AG04450 (cell line): ENCODE measurements at regions not wholly inside any gene's neighbourhood (a gene's known extent, or its start where the extent isn't known, plus 50 kb on each side); places are given as distances from the start of the nearest gene placed in this dataset.

ENCODE experiments used
- CTCF ChIA-PET: fragments of 300-600, 350-600 bp; formaldehyde crosslinking; extraction: SDS; loops from one replicate; lab custom pipeline; 2022; ENCODE audit warnings: antibody characterized with exemption, inconsistent platforms; lab: Charles Lee
- POLR2A ChIA-PET: fragments of 350-600 bp; formaldehyde crosslinking; extraction: SDS; loops from one replicate; lab custom pipeline; 2021; ENCODE audit warnings: antibody characterized with exemption, inconsistent platforms; lab: Yijun Ruan, JAX
- DNase-seq: peaks from one replicate; pipeline ENCODE4 v3.0.0-alpha.2; 2011; ENCODE audit warnings: low read depth, low spot score
- H3K27ac ChIP-seq: one replicate; pipeline ENCODE4 v1.5.1; 2012; ENCODE audit warnings: low read depth, low read length, control low read depth
- H3K27me3 ChIP-seq: one replicate; pipeline ENCODE4 v1.6.0; 2012; ENCODE audit warnings: low read length; ENCODE audit not compliant: control insufficient read depth, insufficient read depth
- H3K4me3 ChIP-seq: 2 replicates; pipeline ENCODE4 v1.5.1; 2011; ENCODE audit warnings: mild to moderate bottlenecking, low read depth, low read length, control low read depth
- H3K9me3 ChIP-seq: 2 replicates; pipeline ENCODE4 v1.5.1; 2012; ENCODE audit warnings: low read length; ENCODE audit not compliant: control insufficient read depth, insufficient read depth
- TF ChIP-seq, protein P1 (sequence below): IDR thresholded peaks from 2 replicates; pipeline ENCODE4 v1.5.1; 2011; ENCODE audit warnings: low read depth, low read length, control low read depth, inconsistent platforms

DNA sequence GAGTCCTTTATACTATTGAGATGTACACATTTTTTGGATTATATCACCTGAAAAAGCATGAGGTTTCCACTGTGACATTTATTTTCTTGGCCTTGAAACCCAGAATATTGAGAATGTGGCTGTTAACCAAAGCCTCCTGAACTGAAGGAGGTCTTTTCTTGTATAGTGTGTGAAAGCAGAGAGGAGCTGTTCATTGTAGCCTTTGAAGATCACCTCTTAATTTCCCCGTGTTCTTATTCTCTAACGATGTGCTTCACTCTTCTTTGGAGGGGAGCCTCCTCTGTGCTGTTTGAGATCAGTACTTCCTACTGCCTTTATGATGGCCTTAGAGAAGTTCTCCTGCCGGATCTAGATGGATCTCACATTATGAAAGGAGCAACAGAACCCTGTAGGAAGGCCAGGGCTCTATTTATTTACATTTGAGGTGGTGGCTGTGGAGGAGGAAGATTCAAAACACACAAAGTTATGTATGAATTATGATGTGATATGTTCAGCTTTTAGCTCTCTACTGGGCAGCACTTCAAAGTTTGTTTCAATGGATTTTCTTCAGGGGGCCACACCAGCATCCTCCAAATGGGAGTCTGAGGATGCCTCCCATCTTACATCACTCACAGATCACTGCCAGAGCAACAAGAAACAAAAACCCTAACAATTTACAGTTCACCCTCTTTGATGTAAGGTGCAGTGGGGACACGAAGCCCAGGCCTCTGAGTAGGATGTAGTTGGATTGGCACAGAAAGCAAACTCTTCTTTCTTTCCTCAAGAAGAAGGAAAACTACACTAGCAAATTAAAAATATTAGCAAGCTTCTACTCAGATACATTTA is 322.3 kb downstream of the DLEU7 start:
- ChIA-PET CTCF (no interaction called here), POLR2A (interaction anchor here (0.6 kb wide), 1 partner anchor 105 kb away, joined by 11 read pairs; no protein-coding TSS in a partner anchor)

DNA sequence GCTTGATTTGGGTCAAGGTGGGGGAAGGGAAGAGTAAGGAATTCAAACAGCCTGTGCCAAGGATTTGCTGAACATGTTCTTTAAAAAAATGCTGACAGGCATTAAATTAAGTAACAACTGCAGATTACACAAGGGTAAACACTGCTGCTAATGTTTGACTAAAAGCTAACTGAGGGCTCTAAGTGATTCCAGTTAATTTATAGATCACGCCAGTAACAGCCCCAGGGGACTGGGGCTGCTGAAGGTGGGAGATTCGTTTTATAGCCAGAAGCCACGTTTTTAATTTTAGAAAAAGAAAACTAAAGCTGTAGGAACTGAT is 321.7 kb downstream of the DLEU7 start:
- TF ChIP-seq, protein P1, sequence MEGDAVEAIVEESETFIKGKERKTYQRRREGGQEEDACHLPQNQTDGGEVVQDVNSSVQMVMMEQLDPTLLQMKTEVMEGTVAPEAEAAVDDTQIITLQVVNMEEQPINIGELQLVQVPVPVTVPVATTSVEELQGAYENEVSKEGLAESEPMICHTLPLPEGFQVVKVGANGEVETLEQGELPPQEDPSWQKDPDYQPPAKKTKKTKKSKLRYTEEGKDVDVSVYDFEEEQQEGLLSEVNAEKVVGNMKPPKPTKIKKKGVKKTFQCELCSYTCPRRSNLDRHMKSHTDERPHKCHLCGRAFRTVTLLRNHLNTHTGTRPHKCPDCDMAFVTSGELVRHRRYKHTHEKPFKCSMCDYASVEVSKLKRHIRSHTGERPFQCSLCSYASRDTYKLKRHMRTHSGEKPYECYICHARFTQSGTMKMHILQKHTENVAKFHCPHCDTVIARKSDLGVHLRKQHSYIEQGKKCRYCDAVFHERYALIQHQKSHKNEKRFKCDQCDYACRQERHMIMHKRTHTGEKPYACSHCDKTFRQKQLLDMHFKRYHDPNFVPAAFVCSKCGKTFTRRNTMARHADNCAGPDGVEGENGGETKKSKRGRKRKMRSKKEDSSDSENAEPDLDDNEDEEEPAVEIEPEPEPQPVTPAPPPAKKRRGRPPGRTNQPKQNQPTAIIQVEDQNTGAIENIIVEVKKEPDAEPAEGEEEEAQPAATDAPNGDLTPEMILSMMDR = no peak
- H3K9me3 ChIP-seq = no peaks in the 10 kb centered on the region
- no peak overlapping the region for H3K4me3 ChIP-seq
- no peaks in the 10 kb centered on the region for H3K27me3 ChIP-seq
- POLR2A ChIA-PET = interaction anchor here (0.6 kb wide), 2 partner anchors 99 to 104 kb away, joined by 3 to 11 read pairs; no protein-coding TSS in a partner anchor
- no peak overlapping the region for H3K27ac ChIP-seq
- no peak for DNase-seq
- CTCF ChIA-PET = interaction anchor here (1.0 kb wide), 1 partner anchor 585 kb away, joined by 3 read pairs; the partner anchor contains the start of gene SPRYD7

More for the DNA sequence above, 322.3 kb downstream of the DLEU7 start:
- no peak overlapping the region for H3K27ac ChIP-seq
- H3K4me3 ChIP-seq = no peak overlapping the region
- H3K9me3 ChIP-seq = no peaks in the 10 kb centered on the region
- no peak for DNase-seq
- TF ChIP-seq, protein P1 = no peak
- H3K27me3 ChIP-seq = no peaks in the 10 kb centered on the region

DNA sequence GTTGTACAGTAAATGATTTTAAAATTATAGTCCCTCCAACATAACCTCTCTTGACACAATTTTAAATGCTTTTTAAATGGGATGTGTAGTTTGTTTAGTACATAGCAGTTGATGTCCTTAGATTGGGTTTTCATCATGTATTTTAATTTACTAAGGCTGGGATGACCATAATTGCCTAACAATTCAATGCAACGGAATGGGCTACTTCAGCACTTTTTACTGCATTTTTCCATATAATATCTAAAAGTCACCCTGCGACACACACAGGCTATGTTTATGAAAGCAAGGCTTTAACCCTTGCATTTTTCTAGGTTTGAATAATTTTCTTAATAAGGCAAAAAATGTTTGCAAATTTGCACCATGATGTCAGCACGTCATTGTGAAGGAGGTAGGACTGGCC is 321.0 kb downstream of the DLEU7 start:
- TF ChIP-seq, protein P1 = no peak
- no peak for DNase-seq
- H3K27me3 ChIP-seq = no peaks in the 10 kb centered on the region
- ChIA-PET CTCF (interaction anchor here (1.0 kb wide), 1 partner anchor 586 kb away, joined by 3 read pairs; the partner anchor contains the start of gene SPRYD7), POLR2A (no interaction called here)
- H3K4me3 ChIP-seq = no peak overlapping the region
- no peaks in the 10 kb centered on the region for H3K9me3 ChIP-seq
- no peak overlapping the region for H3K27ac ChIP-seq

DNA sequence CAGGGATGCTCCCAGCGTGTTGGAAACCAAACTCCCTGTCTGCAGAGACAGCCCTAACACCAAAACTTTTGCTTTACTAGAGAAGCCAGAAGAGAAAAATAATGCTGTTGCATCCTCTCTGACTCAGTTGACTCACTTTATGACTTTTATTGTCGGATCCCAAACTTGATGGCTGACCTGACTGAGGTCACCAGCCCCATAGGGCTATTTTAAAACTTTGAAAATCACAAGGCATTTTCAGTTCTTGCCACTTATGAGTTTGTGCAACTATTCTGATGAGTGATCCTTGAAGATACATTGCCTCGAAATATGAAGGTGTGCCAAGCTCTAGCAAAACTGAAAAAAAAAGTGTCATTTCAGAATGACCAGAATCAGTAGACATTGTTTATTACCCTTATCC is 320.2 kb downstream of the DLEU7 start:
- DNase-seq = no peak
- no peak overlapping the region for H3K4me3 ChIP-seq
- H3K9me3 ChIP-seq = no peaks in the 10 kb centered on the region
- CTCF ChIA-PET = no interaction called here
- TF ChIP-seq, protein P1 = no peak
- POLR2A ChIA-PET = no interaction called here
- H3K27me3 ChIP-seq = no peaks in the 10 kb centered on the region
- H3K27ac ChIP-seq = no peak overlapping the region

DNA sequence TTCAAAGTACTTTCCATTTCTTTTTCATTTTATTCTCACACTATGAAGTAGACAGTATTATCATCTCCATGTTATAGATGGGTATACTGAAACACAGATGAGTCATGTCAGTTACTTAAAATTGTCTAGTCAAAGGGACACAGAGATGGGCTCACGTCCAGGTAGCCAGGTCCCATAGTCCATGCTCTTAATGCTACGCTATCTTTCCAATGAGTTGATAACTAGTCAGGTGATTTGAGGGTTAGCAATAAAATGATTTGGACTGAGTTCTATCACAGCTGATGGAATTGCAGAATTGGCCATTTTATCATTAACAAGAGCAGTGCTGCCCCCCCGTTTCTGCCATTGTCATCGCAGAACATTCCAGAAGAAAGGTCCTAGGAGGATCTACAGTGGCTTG is 318.9 kb downstream of the DLEU7 start:
- Histone ChIP-seq H3K9me3 (no peaks in the 10 kb centered on the region), H3K27me3 (no peaks in the 10 kb centered on the region), H3K27ac (no peak overlapping the region), H3K4me3 (no peak overlapping the region)
- ChIA-PET CTCF (no interaction called here), POLR2A (no interaction called here)
- TF ChIP-seq, protein P1 = no peak
- DNase-seq = no peak
